Kidney (tissue), 13 donors: ENCODE measurements at regions not wholly inside any gene's neighbourhood (a gene's known extent, or its start where the extent isn't known, plus 50 kb on each side); places are given as distances from the start of the nearest gene placed in this dataset.
"Not testable (repeated sequence)": the region's sequence is repeated elsewhere in the genome, so short reads cannot be mapped to it uniquely, and the experiment has no call there.

Experiments used
- DNase-seq, 5 donors: peaks; one replicate each; pipeline ENCODE4 v3.0.0-alpha.2; 2013 to 2020
- FAIRE-seq: peaks from 2 replicates; lab custom pipeline; 2012; peaks lifted over from hg19 to GRCh38; lab: Jason Lieb, UNC
- H3K27ac ChIP-seq, 2 donors: one replicate each; pipeline ENCODE4 v1.7.0; 2013; ENCODE audit warnings: low read depth in 2 of 2, low read length in 2 of 2, inconsistent platforms in 1 of 2
- H3K27me3 ChIP-seq: one replicate; pipeline ENCODE4 v1.7.1; 2013; ENCODE audit warnings: low read length, inconsistent platforms; ENCODE audit not compliant: control insufficient read depth, insufficient read depth
- H3K36me3 ChIP-seq, 3 donors: one replicate each; pipeline versions ENCODE4 v1.7.0 to v1.7.1; 2013; ENCODE audit warnings: low read length in 3 of 3, control low read depth in 1 of 3, inconsistent platforms in 1 of 3; ENCODE audit not compliant: insufficient read depth in 3 of 3, control insufficient read depth in 2 of 3
- H3K4me1 ChIP-seq, 3 donors: one replicate each; pipeline versions ENCODE4 v1.7.0 to v1.7.1; 2013; ENCODE audit warnings: low read length in 3 of 3, inconsistent platforms in 1 of 3, low read depth in 1 of 3; ENCODE audit not compliant: control insufficient read depth in 2 of 3, insufficient read depth in 2 of 3
- H3K4me3 ChIP-seq, 3 donors: one replicate each; pipeline versions ENCODE4 v1.7.0 to v1.8.1; 2013; ENCODE audit warnings: low read length in 3 of 3, control low read depth in 1 of 3, inconsistent platforms in 1 of 3
- H3K9ac ChIP-seq, 3 donors: one replicate each; pipeline versions ENCODE4 v1.7.0 to v1.7.1; 2013; ENCODE audit warnings: low read length in 3 of 3, control low read depth in 1 of 3, inconsistent platforms in 1 of 3
- H3K9me3 ChIP-seq, 3 donors: one replicate each; pipeline versions ENCODE4 v1.7.0 to v1.7.1; 2013; ENCODE audit warnings: low read length in 3 of 3, control low read depth in 1 of 3, inconsistent platforms in 1 of 3; ENCODE audit not compliant: control insufficient read depth in 2 of 3, insufficient read depth in 1 of 3
- CTCF ChIP-seq: IDR thresholded peaks from 3 replicates; pipeline ENCODE4 v1.5.1; 2012; ENCODE audit warnings: mild to moderate bottlenecking, moderate library complexity, borderline replicate concordance; ENCODE audit not compliant: insufficient read depth; ENCODE audit errors: extremely low read depth
- intact Hi-C: fragments of 100-400 bp; cut with DNase I; formaldehyde crosslinking; loops from one replicate; pipeline ENCODE4 v1.11.1; 2022
- donor health status: control.
- donor health status: control.
- donor health status: control.
- donor health status: control.
- donor health status: control.
- donor health status: DM: yes; HTN: yes; CAD: no.
- donor health status: Normal renal cell carcinoma (clear cell type).

- no peak for DNase-seq
- Histone ChIP-seq H3K9me3 (peaks cover 0 to 8% (median 0%) of the 10 kb centered on the region in 3 donors), H3K9ac (no peak overlapping the region), H3K36me3 (no peaks in the 10 kb centered on the region), H3K27ac (no peak overlapping the region), H3K4me1 (no peaks in the 10 kb centered on the region), H3K27me3 (no peaks in the 10 kb centered on the region), H3K4me3 (no peak overlapping the region)
- intact Hi-C loops = no loop called here
- no peak for TF ChIP-seq CTCF
- FAIRE-seq = no peak
Observed at GRCh38 chr5:87598460-87598859, 185.7 kb upstream of the CCNH start.

DNA sequence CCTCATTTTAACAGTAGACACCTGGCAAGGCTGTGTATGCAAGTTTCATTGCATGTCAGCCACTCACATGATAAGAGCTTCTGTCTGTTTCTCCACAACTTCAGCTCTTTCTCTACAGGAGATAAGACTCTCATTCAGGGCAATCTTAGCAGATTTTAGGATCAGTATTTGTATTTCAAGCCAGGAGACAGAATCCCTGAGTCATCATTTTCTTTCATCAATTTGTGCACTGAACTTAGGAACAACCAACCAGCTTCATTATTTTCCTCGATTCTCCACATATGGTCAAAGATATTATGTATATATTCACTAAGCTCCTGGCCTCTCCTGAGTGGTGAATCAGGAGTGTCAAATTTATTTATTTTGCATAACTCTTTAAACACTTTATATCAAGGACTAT lies 181.8 kb upstream of the CCNH start:
- DNase-seq = no peak
- Histone ChIP-seq H3K36me3 (no peaks in the 10 kb centered on the region), H3K9me3 (no peaks in the 10 kb centered on the region), H3K27me3 (no peaks in the 10 kb centered on the region), H3K9ac (no peak overlapping the region), H3K4me1 (no peaks in the 10 kb centered on the region), H3K27ac (no peak overlapping the region), H3K4me3 (no peak overlapping the region)
- FAIRE-seq = no peak
- intact Hi-C loops = no loop called here
- no peak for TF ChIP-seq CTCF

GRCh38 chr5:87589587-87589986 lies 176.9 kb upstream of the CCNH start:
- no peak overlapping the region for H3K4me3 ChIP-seq
- DNase-seq = no peak
- H3K9ac ChIP-seq = no peak overlapping the region
- no peak for FAIRE-seq
- no peak for TF ChIP-seq CTCF
- no peak overlapping the region for H3K27ac ChIP-seq
- no peaks in the 10 kb centered on the region for H3K27me3 ChIP-seq
- H3K4me1 ChIP-seq = no peaks in the 10 kb centered on the region
- H3K9me3 ChIP-seq = no peaks in the 10 kb centered on the region
- no peaks in the 10 kb centered on the region for H3K36me3 ChIP-seq
- intact Hi-C loops = no loop called here

DNA sequence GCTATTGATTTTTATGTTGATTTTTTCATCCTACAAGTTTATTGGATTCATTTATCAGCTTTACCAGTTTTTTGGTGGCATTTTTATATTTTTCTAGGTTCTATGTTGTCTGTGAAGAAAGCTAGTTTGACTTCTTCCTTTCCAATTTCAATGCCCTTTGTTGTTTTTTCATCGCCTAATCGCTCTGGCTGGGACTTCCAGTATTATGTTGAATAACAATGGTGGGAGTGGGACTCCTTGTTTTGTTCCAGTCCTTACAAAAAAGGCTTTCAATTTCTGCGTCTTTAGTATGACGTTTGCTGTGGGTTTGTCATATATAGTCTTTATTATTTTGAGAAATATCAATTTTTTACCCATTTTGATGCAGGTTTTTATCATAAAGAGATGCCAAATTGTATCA lies 175.6 kb upstream of the CCNH start:
- Histone ChIP-seq H3K9ac (no peak overlapping the region), H3K36me3 (no peaks in the 10 kb centered on the region), H3K27ac (no peak overlapping the region), H3K4me3 (no peak overlapping the region), H3K4me1 (no peaks in the 10 kb centered on the region), H3K9me3 (no peaks in the 10 kb centered on the region), H3K27me3 (no peaks in the 10 kb centered on the region)
- FAIRE-seq (no peak), DNase-seq (no peak)
- intact Hi-C loops = no loop called here
- TF ChIP-seq CTCF = no peak

GRCh38 chr5:87583704-87584103 lies 171.0 kb upstream of the CCNH start:
- H3K4me3 ChIP-seq, FAIRE-seq, H3K9me3 ChIP-seq, H3K4me1 ChIP-seq, H3K9ac ChIP-seq, H3K27ac ChIP-seq, H3K27me3 ChIP-seq, intact Hi-C loops, H3K36me3 ChIP-seq, DNase-seq: not testable (repeated sequence)
